HG02588 (cell line): ENCODE measurements at regions not wholly inside any gene's neighbourhood (a gene's known extent, or its start where the extent isn't known, plus 50 kb on each side); places are given as distances from the start of the nearest gene placed in this dataset.
"Not testable (repeated sequence)": the region's sequence is repeated elsewhere in the genome, so short reads cannot be mapped to it uniquely, and the experiment has no call there.

Source experiments
- ATAC-seq: cut with Tn5 transposase; IDR thresholded peaks from one replicate; pipeline ENCODE4 v1.9.1; 2021; ENCODE audit warnings: mild to moderate bottlenecking, moderate library complexity; ENCODE audit not compliant: unreplicated experiment

- no peak for ATAC-seq
These were observed 111.3 kb upstream of the TCF4 start for GRCh38 chr18:55699233-55699765.

DNA sequence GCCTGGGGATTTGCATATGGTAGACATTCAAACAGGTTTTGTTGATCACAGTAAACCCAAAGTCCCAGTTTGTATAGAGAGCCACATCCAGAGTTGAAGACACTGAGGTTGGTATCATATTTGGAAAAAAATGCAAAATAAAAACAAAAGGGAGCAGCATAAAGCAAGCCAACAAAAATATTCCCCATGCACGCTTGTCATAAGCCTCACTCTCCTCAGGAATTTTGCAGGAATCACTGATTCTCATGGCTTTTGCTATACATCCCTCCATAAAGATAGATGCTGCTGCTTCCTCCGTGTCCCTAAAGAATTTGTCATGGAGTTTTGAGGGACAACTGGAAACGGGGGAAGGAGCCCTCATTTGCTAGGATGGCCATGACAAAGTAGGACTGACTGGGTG, 108.8 kb upstream of the TCF4 start:
- ATAC-seq, result no peak

- no peak for ATAC-seq
These were observed 107.1 kb upstream of the TCF4 start for GRCh38 chr18:55695091-55695490.

GRCh38 chr18:55694291-55694690, 106.3 kb upstream of the TCF4 start:
- no peak for ATAC-seq

DNA sequence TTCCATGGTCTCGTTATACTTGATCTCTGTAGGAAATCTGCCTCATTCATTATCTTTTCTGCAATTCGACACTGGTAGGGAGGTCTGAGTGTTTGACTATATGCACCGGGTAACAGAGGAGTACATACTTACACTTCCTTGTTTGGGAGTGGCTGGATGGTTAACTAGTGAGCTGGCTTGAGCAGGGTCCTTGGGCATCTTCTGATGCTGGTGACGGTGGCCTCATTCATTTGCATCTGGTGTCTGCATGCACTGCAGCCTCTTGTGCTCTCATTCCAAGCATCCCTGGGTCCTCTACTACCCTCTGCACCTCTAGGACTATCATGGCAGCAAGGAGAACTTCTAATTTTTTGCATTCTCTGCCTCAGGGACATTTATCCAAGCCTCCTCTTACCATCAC, 100.0 kb upstream of the TCF4 start:
- no peak for ATAC-seq

GRCh38 chr18:55687106-55687505, 99.1 kb upstream of the TCF4 start:
- ATAC-seq, result no peak

- ATAC-seq, result no peak
These were observed 97.6 kb upstream of the TCF4 start for GRCh38 chr18:55685638-55686037.

DNA sequence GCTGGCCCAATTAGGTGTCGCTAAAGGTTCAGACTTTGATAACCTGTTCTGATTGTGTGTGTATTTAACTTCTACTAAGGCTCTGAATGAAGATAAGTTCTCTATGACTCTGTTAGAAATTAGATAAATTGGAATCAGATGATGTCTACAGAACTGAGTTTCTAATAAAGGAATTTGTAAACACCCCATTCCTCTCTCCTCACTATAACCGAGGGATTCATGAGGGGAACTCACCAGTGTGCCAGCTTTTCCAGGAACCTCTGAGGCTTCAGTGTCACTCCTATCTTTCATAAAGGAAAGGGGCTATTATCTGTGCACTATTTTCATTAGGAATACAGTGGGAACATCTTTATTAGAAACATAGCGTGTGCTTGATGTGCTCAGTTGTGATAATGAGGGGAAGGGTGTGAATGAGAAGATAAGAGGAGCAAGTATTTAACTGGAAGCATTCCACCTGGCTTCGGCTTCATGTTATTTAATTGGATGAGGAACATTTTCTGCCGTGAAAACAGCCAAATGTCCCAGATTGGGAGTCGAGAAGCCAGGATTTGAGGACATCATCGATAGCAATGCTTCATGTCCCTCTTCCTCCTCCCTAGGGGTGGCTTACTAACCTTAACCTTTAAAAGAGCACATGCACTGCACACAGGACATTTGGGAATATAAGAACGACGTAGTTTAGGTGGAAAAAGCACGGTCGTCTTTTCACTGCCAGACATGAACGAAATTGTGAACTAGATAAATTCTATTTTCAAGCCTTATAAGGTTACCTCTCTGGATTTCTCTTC, 84.8 kb upstream of the TCF4 start:
- no peak for ATAC-seq

DNA sequence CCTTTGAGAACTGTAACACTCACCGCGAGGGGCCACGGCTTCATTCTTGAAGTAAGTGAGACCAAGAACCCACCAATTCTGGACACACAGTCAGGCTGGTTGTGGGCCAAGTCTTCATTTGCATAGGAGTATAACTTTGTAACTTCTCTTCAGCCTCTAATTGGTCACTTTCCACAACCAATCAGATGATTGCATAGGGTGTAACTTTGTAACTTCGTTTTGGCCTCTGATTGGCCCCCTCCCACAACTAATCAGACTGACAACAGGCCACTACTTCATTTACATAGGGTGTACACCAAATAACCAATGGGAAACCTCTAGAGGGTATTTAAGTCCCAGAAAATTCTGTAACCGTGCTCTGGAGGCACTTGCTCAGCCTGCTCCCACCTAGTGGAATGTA, 77.5 kb upstream of the TCF4 start:
- no peak for ATAC-seq

- ATAC-seq, result not testable (repeated sequence)
These were observed 76.9 kb upstream of the TCF4 start for GRCh38 chr18:55664758-55665400.

DNA sequence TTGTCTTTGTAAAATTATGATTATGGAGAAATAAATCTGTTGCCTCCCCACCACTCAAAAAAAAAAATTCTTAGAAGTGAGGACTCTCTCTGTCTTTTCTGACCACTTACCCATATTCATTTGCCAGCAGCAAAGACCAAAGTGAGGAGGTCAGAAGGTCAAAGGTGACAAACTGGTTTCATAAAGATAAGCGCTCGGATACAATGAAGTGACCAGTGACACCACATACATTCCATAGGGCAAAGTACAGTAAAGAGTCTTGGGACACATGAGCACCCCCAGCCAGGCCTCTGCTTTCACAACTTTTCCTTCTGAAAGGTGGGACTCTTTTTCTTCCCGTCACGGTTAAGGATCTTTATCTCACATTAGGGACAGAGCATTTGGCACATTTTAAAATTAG, 75.9 kb upstream of the TCF4 start:
- ATAC-seq, result no peak

GRCh38 chr18:55658598-55658997, 70.6 kb upstream of the TCF4 start:
- no peak for ATAC-seq

DNA sequence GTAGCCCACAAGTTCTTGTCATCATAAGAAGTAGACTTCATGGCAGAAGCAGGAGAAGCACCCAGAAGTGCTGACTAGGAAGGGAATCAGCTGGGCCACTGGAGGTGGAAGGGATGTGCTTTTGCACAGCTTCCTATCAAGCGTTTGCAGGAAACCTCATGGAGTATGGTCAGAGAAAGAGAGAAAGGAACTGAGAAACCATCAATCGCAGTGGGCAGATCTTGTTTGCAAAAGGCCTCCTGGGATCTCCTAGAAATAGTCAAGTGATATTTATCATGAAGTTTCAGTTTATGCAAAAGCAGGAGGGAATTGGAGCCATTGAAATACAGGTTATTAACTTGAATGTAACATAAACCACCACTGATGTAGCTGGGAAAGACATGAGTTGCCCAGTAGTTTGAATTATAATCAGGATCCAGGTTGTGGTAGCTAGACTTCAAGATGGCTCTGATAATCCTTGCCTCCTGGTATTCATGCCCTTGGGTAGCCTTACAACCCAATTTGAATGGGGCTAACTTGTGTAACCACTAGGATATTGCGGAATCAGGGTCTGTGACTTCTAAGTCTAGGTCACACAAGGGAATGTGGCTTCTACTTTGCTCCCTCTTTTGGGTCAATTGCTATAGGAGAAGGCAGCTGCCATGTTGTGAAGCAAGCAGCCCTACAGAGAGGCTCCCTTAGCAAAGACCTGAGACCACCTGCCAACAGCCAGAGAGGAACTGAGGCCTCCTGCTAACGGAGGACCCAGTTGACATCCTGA, 69.8 kb upstream of the TCF4 start:
- no peak for ATAC-seq

- no peak for ATAC-seq
These were observed 67.0 kb upstream of the TCF4 start for GRCh38 chr18:55654986-55655385.

GRCh38 chr18:55651236-55651635, 63.2 kb upstream of the TCF4 start:
- ATAC-seq, result no peak

DNA sequence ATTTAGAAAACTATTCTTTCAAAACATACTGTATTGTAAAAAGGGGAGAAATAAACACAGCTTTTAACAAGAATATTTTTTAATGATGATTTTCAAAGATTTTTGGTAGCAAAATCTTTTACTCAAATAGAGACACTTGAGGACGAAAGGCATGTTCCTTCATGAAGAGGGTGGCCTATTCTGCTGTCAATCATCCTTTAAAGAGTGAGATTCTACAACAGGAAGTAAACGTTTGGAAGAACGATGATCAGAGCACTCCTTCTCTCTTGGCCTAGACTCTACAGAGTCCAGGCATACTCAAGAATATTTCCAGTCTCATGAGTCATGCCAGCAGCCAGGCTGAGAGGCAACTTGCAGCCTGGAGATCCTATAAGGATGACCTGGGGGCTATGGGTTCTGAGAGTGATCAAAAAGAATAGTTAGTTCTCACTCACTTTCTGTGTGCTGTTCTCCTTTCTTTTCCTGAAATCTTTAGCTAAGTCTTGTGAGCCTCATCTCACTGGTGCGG, 62.4 kb upstream of the TCF4 start:
- ATAC-seq, result no peak

DNA sequence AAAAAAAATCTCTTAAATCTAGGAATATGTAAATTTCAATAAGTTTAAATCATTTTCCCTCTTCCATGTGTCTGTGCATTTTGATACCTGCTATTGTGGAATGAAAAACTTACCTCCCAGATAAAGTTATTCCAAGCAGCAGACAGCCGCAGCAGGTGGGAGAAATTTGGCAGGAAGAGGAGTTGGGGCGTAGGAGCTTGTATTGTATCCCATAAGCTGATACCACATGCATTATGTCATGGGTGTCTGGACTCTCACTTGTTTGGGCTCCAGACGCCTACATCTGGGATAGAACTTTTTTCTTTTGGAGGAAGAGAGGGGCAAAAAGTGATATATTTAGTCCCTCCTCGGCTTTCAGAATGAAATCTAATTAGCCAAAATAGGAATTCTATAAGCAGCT, 59.3 kb upstream of the TCF4 start:
- ATAC-seq, result no peak

- ATAC-seq, result no peak
These were observed 54.2 kb upstream of the TCF4 start for GRCh38 chr18:55642191-55642590.

- ATAC-seq, result no peak
These were observed 53.5 kb upstream of the TCF4 start for GRCh38 chr18:55641486-55641885.
